ENCODE measurements at regions not wholly inside any gene's neighbourhood (a gene's known extent, or its start where the extent isn't known, plus 50 kb on each side); places are given as distances from the start of the nearest gene placed in this dataset.
"Not testable (repeated sequence)": the region's sequence is repeated elsewhere in the genome, so short reads cannot be mapped to it uniquely, and the experiment has no call there.

DNA sequence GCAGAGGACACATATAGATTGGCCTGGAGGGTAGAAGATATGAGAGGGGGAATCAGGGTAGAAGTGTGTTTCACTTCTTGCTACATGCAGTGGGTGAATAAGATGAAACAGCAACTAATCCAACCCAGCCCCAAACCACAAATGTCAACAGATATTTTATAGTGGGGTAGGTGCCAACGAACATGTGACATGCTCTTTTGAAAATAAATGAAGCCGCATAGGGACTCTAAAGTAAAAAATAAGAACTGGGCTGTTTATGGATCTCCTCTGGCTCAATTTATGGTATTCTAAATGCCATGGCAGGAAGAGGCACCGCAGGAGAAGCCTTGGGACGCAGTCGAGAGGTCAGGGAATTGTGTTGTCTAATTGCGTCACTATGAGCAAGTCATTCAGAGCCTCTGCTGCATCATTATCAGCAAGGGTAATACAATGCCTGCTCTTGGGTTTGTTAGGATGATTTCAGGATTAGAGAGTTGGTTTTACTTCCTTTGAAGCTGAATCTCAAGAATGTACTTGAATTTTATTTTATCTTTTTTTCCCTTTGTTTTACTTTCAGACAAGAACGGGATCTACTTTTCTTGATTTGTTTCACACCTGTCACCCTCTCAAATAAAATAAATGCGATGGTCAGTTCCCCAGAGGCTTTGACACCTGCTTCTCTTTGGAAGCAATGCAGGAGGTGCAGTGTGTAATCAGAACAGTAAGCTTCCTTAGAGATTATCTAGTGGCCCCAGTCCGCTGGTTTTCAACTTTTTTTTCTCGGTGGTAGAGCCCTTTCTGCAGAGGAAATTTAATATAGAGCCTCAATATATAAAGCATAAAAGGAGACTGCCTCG lies 375.6 kb upstream of the CLINT1 start:
- DNase-seq, result no peak

DNA sequence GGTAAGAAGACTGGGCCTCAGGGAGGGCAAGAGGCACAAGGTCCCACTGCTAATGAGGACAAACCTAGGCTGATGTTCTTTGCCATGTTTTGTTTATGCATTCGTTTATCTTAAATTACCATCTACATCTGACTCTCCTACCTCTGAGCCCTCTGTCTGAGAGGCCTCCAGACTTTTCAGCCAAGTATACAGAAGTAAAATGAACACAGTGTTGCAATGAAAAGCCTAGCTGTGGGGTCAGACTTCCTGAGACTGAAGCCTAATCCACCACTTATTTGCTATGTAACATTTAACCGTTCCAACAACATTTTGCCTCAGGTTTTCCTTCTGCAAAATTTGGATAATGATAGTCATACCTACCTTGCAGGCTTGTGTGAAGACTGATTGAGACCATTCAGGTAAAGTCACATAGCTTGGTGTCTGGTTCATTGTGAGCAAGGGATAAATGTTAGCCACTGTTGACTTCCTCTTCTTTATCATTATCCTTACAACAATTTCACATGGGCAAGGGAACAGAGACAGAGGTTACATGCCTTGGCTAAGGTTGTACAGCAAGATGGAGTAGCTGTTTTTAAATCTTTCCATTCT lies 374.9 kb upstream of the CLINT1 start:
- DNase-seq, result no peak

GRCh38 chr5:158227314-158227713 lies 368.4 kb upstream of the CLINT1 start:
- DNase-seq, result not testable (repeated sequence)

DNA sequence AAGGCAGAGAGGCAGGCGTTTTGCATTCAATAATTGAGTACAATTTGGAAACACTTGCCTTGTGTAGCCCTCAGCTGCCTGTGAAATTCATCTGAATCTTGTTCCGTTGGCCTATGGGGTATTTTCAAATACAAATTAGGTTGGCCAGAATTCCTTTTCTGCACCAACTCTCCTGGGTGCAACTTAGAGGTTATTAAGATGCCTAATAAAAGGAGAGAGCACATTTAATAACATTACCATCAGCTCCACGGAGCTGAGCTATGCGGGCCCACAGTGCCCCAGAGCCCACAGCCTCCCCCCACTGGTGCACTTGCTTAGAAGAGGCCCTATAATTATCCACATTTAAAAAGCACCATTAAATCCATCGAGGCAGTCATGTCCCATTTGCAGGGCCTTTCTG lies 367.6 kb upstream of the CLINT1 start:
- DNase-seq, result no peak

DNA sequence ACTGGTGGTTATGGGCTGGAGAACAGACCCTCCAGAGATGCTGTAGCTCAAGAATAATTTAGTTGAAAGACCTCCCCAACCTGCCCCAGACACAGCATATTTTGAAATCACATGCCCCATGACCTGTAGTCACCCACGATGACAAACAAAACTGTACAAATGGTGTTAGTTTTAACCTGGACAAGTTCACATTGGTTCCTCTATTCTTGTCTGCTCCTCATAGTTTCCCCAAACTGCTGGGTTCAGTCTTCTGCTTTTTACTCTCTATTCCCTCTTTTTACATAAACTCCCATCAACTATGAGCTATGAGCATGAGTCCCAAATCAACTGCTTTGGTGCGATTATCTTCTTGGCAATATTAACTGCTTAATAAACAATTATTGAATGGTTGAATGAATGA lies 365.3 kb upstream of the CLINT1 start:
- no peak for DNase-seq

GRCh38 chr5:158223054-158223600 lies 364.2 kb upstream of the CLINT1 start:
- DNase-seq, result no peak

DNA sequence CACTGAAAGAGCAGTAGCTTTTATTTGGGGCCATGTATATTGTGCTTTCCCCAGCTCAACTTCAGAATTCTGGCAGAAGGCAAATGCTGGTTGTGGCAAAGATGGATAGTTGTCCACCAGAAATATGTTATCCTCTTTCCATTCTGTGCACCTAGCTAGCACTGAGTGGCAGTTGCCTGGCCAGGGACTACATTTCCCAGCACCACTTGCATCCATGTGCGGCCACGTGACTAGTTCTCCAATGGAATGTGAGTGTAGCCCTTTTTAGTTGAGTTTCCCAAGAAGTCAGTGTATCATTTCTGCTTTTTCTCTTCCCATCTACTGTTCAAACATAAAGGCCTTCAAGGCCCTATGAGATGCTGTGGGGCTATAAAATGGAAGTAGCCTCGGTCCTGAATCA lies 354.0 kb upstream of the CLINT1 start:
- DNase-seq, result no peak

DNA sequence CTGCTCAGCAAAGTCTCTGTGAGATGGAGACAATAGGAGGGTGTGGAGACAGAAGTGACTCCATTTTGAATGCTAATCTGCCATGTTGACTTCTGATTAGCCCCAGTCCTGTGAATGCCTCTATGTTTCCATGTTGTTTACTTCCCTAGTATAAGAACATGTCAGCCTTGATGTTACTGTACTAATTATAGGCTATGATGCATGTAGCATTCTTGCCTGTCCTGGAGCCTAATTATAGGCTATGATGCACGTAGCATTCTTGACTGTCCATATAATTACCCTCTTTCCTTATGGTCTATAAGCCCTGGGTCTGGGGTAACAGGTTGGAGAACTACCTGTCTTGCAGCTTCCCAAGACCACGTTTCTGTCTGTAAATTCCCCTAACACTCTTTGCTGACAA lies 353.3 kb upstream of the CLINT1 start:
- DNase-seq, result no peak

DNA sequence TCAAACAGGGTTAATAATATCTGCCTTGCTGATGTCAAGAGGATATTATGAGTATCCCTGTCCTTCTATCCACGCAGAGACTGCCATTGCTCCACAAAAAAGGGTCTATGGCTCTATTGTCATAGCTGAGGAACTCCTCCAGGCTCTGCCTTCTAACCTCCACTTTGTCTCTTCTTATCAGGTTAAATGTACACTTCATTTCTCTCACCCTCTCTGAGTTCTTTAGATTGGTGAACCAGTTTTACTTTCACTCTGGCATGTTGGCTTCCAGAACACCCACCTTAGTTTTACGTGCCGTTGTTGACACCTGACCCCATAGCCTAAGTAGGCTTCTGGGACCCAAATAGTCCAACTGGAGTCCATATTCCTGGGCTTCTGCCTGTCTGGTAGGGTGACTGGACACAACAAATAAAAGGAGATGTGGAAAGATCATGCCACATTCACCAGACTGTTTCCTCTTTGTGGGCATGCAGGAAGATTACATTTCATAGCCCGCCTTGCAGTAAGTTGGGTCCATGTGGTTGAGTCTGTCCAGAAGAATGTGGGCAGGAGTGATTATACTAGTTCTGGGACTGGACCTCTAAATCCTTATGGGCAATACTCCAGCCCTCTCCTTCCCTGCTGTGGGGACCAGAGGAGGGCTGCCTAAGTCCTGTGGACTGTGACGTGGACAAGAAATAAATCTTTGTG lies 350.4 kb upstream of the CLINT1 start:
- DNase-seq, result no peak

DNA sequence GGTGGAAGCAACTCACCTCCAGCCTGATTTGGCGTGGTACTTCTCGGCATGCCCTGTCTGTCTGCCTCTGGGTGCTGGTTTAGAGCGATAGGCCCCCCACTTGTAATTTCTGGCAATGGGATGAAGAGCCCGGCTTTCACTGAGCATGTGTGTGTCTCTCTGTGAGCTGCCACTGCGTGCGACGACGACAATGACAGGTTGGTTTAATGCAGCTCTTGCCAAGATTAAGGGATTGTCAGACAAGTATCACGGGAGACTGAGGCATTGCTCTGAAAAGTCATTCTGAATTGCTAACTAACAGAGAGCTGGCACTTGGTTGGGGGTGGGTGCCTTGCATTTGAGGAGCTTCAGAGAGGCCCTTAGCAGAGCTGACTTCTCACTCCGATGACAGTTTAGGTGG lies 348.8 kb upstream of the CLINT1 start:
- no peak for DNase-seq

- no peak for DNase-seq
Observed at GRCh38 chr5:158205992-158206391, 347.0 kb upstream of the CLINT1 start.

DNA sequence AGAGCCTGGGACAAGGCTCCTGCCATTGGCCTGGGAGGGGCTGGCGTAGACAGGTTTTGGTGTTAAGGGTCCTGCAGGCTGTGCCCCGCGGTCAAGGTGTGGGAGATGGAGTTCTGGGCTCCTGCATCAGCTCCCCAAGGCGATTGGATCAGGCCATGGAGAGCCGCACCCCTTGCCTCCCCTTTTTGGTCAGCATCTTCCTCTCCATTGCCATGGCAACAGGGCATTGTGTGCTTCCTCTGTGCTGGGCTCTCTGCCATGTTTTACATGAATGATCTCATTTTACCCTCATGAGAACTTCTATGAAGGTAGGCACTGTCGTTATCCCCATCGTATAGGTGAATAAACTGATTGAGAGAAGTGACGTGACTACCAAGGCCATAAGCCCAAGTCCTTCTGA lies 344.3 kb upstream of the CLINT1 start:
- DNase-seq, result no peak

DNA sequence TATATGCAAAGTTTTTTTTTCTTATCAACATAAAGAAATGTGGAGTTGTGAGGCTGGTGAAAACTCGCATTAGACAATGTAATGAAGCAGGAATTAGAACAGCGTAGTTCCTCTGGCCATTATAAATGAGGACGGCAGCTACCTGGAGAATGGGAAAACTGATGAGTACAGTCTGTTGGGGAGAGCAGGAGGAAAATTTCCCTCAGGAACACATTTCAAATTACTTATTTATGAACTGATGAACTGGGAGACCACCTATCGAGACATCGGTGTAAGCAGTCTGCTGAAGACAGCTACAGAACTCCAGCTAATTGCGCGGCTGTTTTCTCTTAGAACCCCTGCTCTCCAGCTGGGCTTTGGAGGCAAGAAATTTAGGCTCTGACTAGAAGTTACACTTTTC lies 343.9 kb upstream of the CLINT1 start:
- no peak for DNase-seq

GRCh38 chr5:158200619-158201018 lies 341.7 kb upstream of the CLINT1 start:
- no peak for DNase-seq

DNA sequence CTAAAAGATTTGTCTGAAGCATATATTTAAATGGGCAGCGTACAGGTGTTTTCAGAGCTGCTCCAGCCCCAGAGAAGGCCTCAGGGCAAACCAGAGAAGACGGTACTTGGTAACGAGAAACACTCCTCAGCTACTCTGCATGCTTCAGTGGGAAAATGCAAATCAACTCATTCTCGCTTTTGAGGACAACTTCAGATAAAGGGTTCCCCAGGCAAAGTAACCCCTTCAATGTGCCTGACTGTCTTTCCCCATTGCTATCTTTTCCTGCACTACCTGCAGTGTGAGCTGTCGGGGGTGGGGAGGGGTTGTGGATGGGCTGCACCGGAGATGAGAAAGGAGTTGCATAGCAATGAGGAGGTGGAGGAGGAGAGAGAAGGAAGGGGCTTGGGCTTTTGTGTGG lies 339.7 kb upstream of the CLINT1 start:
- no peak for DNase-seq

DNA sequence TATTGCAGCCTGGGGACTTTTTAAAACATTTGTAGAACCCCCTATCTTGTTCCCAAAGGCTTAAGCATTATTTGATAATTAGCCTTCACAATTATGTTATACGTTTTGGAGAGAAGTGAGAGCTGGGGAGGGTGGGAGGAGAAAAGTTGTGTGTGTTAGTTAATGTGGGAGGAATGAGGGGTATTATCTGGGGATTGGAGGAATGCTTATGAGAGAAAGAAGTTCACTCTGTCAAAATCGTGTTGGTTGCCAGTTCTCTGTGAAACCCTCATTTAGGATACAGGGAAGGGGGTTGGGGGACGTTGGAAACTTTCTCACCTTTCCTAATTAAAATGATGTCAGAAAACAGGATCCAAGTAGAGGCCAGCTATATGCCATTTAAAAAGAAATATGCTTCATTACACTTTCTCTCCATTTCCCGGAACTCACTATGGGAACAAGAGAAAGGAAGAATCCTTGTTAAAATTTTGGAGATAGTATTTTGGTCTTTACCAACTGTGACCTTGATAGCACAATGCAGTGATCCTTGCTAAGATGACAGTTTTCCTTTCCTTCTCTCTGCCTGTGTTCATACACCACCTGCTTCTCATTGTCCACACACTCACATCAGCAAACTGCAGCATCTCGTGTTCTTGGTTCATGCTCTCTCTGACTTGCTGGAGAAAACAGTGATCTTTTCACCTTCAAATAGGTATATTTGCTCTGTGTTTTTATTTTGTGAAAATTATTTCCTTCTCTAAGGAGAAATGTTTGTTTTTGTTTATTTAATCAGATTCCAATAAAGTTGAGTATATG lies 336.7 kb upstream of the CLINT1 start:
- DNase-seq, result no peak

GRCh38 chr5:158194561-158194976 lies 335.6 kb upstream of the CLINT1 start:
- DNase-seq, result no peak

DNA sequence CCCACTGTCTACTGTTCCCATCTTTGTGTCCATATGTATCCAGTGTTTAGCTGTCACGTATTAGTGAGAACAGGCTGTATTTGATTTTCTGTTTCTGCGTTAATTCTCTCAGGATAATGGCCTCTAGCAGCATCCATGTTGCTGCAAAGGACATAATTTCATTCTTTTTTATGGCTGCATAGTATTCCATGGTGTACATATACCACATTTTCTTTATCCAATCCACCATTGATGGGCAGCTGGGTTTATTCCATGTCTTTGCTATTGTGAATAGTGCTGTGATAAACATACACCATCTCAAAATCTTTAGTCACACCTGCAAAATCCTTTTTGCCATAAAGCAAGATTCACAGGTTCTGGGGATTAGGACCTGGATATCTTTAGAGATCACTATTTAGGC lies 334.4 kb upstream of the CLINT1 start:
- not testable (repeated sequence) for DNase-seq

GRCh38 chr5:158180407-158180806 lies 321.5 kb upstream of the CLINT1 start:
- no peak for DNase-seq

- DNase-seq, result no peak
Observed at GRCh38 chr5:158179271-158179670, 320.3 kb upstream of the CLINT1 start.

DNA sequence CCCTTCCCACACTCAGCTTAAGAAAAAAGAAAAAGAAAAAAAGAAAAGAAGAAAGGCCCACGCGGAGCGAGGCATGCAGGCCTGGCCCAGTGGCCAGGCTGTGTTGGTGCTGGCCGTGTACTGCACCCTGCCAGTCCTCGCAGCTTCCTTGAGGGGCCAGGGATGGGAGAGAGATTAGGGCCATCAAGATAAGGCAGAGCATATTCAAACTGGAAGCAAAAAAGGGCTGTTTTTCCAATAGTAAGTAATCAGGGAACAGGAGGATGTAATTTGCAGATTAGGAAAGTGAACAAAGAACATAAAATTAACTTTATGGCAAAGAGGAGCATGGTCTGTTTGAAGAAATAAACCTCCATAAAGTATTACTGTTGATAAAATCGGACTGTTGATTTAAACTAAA lies 319.6 kb upstream of the CLINT1 start:
- no peak for DNase-seq

GRCh38 chr5:158177146-158177545 lies 318.2 kb upstream of the CLINT1 start:
- DNase-seq, result no peak

GRCh38 chr5:158175934-158176481 lies 317.1 kb upstream of the CLINT1 start:
- no peak for DNase-seq
